ENCODE measurements at regions not wholly inside any gene's neighbourhood (a gene's known extent, or its start where the extent isn't known, plus 50 kb on each side); places are given as distances from the start of the nearest gene placed in this dataset.

GRCh38 chr6:169984181-169985120, 233.0 kb downstream of the ERMARD start:
- Histone ChIP-seq H3K36me3 (no peaks in the 10 kb centered on the region), H3K9me3 (no peaks in the 10 kb centered on the region), H3K9ac (ENCODE audit: low read depth in 2 of 2, low read length in 2 of 2) (no peak overlapping the region), H3K27ac (no peak overlapping the region), H3K4me1 (no peaks in the 10 kb centered on the region), H3K4me3 (no peak overlapping the region), H3K27me3 (no peaks in the 10 kb centered on the region)
- DNase-seq = no peak
- TF ChIP-seq, protein P1, sequence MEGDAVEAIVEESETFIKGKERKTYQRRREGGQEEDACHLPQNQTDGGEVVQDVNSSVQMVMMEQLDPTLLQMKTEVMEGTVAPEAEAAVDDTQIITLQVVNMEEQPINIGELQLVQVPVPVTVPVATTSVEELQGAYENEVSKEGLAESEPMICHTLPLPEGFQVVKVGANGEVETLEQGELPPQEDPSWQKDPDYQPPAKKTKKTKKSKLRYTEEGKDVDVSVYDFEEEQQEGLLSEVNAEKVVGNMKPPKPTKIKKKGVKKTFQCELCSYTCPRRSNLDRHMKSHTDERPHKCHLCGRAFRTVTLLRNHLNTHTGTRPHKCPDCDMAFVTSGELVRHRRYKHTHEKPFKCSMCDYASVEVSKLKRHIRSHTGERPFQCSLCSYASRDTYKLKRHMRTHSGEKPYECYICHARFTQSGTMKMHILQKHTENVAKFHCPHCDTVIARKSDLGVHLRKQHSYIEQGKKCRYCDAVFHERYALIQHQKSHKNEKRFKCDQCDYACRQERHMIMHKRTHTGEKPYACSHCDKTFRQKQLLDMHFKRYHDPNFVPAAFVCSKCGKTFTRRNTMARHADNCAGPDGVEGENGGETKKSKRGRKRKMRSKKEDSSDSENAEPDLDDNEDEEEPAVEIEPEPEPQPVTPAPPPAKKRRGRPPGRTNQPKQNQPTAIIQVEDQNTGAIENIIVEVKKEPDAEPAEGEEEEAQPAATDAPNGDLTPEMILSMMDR (IDR thresholded peaks at IDR 0.05) = no peak
- intact Hi-C loops (cut with DNase I) = no loop called here

DNA sequence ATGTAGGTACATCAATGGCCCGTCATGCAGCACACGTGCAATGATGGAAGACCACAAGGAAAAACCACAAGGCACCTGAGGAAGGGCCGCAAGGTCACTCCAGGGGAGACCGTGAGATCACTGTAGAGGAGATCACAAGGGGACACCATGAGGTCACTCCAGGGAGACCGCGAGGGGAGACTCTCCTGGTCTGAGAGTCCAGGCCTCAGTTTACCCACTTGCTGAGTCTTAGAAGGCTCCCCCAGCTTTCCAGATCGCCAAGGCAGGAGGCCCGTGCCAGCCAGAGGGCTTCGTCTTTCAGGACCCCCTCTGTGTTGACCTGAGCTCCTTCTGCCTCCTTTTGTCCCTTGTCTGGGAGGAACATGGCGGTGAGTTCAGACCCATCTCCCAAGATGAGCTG, 232.2 kb downstream of the ERMARD start:
- no peaks in the 10 kb centered on the region for H3K36me3 ChIP-seq
- no peak for DNase-seq
- H3K9ac ChIP-seq (ENCODE audit: low read depth in 2 of 2, low read length in 2 of 2) = no peak overlapping the region
- H3K4me1 ChIP-seq = no peaks in the 10 kb centered on the region
- H3K27me3 ChIP-seq = no peaks in the 10 kb centered on the region
- H3K9me3 ChIP-seq = no peaks in the 10 kb centered on the region
- intact Hi-C loops (cut with DNase I) = no loop called here
- TF ChIP-seq, protein P1 (IDR thresholded peaks at IDR 0.05) = no peak
- no peak overlapping the region for H3K27ac ChIP-seq
- no peak overlapping the region for H3K4me3 ChIP-seq

GRCh38 chr6:169982461-169983386, 231.3 kb downstream of the ERMARD start:
- TF ChIP-seq, protein P1 (IDR thresholded peaks at IDR 0.05) = no peak
- Histone ChIP-seq H3K27ac (no peak overlapping the region), H3K27me3 (no peaks in the 10 kb centered on the region), H3K9ac (ENCODE audit: low read depth in 2 of 2, low read length in 2 of 2) (no peak overlapping the region), H3K36me3 (no peaks in the 10 kb centered on the region), H3K4me1 (no peaks in the 10 kb centered on the region), H3K4me3 (no peak overlapping the region), H3K9me3 (no peaks in the 10 kb centered on the region)
- no peak for DNase-seq
- intact Hi-C loops (cut with DNase I) = no loop called here

- Histone ChIP-seq H3K9ac (ENCODE audit: low read depth in 2 of 2, low read length in 2 of 2) (no peak overlapping the region), H3K9me3 (no peaks in the 10 kb centered on the region), H3K27ac (no peak overlapping the region), H3K27me3 (no peaks in the 10 kb centered on the region), H3K36me3 (no peaks in the 10 kb centered on the region), H3K4me1 (no peaks in the 10 kb centered on the region), H3K4me3 (no peak overlapping the region)
- intact Hi-C loops (cut with DNase I) = no loop called here
- DNase-seq = no peak
- TF ChIP-seq, protein P1 (IDR thresholded peaks at IDR 0.05) = no peak
These were observed 230.5 kb downstream of the ERMARD start for GRCh38 chr6:169981969-169982368.

DNA sequence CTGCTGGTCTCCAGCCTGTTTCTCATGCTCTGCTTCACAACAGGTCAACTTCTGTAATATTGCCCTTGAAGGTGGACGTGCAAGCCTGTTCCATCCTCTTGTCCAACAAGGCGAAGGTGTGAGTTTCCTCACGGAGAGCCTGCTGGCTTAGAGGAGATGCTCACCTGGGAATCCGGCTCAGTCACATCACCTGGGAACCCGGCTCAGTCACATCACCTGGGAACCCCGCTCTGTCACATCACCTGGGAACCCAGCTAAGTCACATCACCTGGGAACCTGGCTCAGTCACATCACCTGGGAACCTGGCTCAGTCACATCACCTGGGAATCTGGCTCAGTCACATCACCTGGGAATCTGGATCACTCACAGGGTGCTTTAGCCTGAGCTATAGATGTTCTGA, 230.1 kb downstream of the ERMARD start:
- no peak for DNase-seq
- Histone ChIP-seq H3K4me1 (no peaks in the 10 kb centered on the region), H3K27ac (no peak overlapping the region), H3K9ac (ENCODE audit: low read depth in 2 of 2, low read length in 2 of 2) (no peak overlapping the region), H3K4me3 (no peak overlapping the region), H3K27me3 (no peaks in the 10 kb centered on the region), H3K9me3 (no peaks in the 10 kb centered on the region), H3K36me3 (no peaks in the 10 kb centered on the region)
- TF ChIP-seq, protein P1 (IDR thresholded peaks at IDR 0.05) = no peak
- intact Hi-C loops (cut with DNase I) = no loop called here

All from colonic mucosa (tissue), 4 donors.